ENCODE measurements at regions not wholly inside any gene's neighbourhood (a gene's known extent, or its start where the extent isn't known, plus 50 kb on each side); places are given as distances from the start of the nearest gene placed in this dataset.
A peak's percentile ranks its signal among the peaks of the same experiment; 100 is the strongest.
"Not testable (repeated sequence)": the region's sequence is repeated elsewhere in the genome, so short reads cannot be mapped to it uniquely, and the experiment has no call there.

DNA sequence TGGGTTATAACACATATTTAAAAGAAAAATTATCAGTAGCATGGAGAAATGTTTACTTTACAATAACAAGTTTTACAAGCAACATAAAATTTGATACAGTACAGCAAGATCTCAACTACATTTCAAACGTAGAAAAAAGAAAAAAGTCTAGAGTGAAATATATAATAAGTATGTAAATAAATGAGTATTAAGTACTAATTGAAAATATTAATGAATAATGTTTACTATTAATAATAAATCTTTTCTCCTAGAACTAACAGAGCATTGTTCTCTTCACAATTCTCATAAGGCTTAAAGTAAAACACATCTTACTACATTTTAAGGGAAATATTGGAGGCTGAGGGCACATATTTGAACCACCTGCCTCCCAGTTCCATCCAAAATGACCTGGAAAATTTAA lies 72.1 kb downstream of the TMEM212 start:
- no peak for DNase-seq

DNA sequence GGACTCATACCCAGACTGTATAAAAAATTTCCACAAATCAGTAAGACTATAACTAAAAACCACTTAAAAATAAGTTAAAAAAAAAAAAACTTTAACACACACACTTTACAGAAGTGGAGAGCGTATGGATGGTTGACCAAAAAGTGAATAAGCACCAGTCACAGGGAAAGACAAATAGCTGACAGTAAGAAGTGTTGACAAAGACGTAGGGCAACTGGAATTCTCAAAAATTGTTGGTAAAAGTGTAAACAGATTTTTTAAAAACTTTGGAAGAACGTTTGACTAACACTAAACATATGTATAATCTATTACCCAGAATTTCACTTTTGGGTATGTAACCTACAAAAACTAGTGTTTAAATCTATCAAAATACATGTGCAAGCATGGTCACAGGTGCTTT lies 73.7 kb downstream of the TMEM212 start:
- DNase-seq, result no peak

DNA sequence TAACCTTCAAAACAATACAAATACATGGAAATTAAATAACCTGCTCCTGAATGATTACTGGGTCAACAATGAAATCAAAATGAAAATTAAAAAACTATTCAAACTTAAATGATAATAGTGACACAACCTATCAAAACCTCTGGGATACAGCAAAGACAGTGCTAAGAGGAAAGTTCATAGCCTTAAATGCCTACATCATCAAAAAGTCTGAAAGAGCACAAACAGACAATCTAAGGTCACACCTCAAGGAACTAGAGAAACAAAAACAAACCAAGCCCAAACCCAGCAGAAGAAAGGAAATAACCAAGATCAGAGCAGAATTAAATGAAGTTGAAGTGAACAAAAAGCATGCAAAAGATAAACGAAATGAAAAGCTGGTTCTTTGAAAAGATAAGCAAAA lies 79.5 kb downstream of the TMEM212 start:
- DNase-seq, result not testable (repeated sequence)

DNA sequence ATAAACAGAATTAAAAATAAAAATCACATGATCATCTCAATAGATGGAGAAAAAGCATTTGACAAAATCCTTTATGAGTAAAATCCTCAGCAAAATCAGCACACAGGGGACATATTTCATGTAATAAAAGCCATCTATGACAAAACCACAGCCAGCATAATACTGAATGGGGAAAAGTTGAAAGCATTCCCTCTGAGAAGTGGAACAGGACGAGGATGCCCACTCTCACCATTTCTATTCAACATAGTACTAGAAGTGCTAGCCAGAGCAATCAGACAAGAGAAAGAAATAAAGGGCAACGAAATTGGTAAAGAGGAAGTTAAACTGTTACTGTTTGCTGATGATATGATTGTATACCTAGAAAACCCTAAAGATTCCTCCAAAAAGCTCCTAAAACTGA lies 80.5 kb downstream of the TMEM212 start:
- not testable (repeated sequence) for DNase-seq

DNA sequence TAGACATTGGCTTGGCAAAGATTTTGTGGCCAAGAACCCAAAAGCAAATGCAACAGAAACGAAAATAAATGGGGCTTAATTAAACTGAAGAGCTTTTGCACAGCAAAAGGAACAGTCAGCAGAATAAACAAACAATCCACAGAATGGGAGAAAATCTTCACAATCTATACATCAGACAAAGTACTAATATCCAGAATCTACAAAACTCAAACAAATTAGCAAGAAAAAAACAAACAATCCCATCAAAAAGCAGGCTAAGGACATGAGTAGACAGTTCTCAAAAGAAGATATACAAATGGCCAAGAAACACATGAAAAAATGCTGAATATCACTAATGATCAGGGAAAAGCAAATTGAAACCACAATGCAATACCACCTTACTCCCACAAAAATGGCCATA lies 81.7 kb downstream of the TMEM212 start:
- not testable (repeated sequence) for DNase-seq

DNA sequence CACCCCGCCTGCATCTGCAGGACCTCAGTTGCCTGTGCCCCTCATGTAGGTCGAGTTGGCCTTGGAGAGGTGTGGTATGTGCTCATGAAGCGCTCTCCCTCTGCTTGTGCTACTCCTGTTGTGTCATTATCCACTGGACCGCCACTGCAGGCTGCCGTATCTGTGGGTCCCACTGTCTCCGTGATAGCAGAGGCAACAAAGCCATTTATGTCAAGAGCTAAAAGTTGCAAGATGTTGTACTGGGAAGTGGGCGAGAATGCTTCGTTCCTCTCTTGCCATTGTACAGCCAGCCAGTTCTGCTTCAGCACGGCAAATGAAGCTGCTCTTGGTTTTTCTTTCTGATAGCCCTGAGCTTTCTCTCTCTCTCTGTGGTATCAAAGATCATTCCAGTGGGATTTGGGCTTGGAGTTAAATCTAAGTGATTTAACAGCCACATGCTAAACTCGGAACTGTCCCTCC lies 89.0 kb downstream of the TMEM212 start:
- DNase-seq, result no peak

DNA sequence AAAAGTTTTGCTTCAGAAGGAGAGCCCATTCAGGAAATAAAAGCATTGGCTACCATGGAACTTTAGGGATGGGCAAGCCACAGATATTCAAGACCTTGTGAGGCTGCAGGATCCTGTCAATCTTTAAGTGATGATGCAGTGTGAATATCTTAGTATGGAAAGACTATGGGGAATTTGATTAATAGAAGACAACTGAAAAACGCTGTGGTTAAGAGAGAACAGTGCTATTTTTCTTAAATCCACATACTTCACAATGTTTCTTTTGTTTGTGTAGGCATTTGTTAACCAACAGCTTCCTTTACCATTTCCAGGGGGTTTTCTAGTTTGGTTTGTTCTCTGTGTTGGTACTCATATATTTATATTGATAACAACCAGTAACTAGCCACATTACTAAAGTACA lies 90.3 kb downstream of the TMEM212 start:
- DNase-seq, result no peak

DNA sequence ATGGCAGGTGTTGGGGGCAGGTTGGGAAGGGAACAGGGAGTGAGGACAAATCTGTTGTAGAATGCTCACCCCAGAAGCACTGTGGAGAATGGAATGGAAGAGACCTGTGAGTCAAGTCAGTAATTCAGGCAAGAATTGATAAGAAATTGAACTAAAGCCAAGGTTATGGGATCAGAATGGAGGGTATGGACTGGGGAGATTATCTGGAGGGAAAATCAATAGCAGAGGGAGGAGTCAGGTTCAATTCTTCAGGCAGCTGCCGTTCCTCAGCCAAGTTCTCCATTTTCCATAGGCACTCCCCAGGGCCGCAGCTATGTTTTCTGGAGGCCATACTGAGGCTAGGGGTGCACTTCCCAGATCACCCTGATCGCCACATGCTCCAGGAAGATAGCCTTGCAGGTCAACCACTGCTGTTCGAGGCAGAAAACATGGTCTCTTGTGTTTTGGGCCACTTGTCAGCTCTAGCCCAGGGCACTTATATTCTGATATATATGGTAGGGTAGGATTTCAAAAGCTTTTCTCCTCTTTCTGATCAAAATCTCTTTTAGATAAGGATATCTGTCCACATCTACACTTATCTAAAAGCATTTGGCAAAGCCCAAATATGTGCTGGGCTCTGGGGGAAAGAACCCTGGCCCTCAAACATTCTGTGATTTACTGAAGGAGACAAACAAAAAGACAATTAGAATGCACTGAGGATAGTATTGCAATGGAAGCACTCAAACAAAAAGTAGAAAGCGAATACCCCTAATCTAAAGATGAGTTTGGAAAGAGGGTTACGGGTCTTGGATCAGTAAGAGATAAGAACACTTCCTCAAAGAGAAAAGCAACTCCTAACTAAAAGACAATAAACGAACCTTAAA lies 92.3 kb downstream of the TMEM212 start:
- DNase-seq, result no peak

DNA sequence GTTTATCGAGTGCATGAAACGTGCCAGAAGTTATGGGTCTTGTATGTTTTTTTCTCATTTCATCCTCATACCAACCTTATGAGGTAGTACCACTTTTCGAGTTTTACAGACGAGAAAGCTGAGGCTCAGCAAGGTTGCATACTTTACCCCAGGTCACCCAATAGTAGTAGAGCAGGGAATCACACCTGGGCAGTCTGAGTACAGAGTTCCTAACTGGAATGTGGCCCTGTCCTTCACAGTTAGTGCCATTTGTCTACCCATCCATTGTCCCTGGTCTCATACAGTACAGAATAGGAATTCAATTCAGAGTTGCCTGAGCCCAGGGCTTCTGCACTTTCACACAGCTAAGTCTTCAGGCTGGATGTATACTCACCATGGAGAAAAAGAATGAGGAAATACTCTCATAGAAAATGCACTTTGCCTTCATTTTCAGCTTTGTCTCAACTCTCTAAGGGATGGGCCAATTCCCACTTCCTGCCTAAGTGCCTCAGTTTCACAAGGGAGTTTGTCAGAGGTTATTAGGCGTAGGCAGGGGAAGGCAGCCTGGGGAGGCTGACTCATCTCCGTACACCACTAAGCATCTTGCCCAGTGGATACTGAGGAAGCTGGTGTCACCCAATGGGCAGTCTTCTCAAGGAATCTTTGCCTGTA lies 93.2 kb downstream of the TMEM212 start:
- peak in 1 of 2 donors; percentile 60 for DNase-seq

DNA sequence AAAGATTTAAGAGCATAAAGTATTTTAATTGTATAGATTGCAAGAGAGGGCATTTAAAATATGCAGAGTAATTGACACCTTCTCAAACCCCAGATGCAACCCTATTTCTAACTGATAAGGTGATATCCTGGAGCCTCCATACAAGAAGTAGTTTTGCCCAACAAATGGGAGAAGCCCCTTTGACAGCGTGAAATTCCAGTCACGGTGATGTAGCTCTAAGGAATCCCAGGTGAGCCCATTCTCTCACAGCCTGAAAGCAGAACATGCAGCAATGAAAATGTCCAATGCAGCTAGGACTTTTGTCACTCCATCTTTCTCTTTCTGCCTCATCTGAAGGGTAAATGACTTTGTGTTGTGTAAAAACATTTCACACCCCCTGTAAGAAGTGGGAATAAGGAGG lies 96.4 kb downstream of the TMEM212 start:
- DNase-seq, result no peak

DNA sequence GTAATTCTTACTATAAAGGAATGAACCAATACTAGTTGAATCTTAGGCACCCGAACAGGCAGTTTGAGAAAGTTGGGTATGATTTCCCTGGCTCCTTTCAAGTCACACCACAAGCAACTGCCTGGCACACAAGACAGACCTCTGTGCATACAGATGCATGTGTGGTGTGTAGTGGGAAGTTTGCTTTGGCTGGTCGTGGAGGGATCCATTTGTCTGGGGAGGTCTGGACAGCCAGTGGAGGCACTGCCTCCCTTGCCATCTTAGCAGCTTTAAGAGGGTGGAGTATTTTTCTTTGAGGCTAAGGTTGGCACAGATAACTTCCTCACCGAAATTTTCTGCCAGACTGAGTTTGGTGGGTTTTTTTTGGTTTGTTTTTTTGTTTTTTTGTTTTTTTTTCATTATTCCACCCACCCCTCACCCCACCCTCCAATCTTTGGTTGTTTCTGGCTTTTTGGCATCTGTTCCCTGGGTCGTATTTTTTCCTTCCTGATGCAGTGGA lies 97.1 kb downstream of the TMEM212 start:
- DNase-seq, result no peak

DNA sequence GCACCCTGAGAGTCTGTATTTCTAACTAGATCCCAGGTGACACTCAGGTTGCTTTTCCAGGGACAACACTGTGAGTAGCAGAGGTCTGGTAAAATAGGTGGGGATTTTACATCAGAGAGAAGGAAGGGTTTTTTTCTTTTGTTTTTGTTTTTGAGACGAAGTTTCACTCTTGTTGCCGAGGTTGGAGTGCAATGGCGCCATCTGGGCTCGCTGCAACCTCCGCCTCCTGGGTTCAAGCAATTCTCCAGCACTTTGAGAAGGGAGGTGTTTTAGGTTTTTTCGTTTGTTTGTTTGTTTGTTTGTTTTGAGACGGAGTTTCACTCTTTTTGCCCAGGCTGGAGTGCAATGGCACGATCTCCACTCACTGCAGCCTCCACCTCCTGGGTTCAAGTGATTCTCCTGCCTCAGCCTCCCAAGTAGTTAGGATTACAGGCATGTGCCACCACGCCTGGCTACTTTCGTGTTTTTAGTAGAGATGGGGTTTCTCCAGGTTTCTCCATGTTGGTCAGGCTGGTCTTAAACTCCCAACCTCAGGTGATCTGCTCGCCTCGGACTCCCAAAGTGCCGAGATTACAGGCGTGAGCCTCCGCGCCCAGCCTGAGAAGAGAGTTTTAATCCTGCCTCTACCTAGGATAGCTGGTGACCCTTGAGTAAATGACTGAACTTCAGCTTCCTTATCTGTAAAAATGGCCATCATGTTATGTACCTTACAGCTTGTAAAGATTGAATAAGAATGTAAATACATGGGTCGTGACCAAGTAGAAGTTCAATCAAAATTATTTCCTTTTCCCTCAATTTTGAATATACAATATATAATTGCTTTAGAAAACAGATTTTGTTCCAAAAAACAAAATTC lies 95.9 kb upstream of the FNDC3B start:
- DNase-seq, result no peak

DNA sequence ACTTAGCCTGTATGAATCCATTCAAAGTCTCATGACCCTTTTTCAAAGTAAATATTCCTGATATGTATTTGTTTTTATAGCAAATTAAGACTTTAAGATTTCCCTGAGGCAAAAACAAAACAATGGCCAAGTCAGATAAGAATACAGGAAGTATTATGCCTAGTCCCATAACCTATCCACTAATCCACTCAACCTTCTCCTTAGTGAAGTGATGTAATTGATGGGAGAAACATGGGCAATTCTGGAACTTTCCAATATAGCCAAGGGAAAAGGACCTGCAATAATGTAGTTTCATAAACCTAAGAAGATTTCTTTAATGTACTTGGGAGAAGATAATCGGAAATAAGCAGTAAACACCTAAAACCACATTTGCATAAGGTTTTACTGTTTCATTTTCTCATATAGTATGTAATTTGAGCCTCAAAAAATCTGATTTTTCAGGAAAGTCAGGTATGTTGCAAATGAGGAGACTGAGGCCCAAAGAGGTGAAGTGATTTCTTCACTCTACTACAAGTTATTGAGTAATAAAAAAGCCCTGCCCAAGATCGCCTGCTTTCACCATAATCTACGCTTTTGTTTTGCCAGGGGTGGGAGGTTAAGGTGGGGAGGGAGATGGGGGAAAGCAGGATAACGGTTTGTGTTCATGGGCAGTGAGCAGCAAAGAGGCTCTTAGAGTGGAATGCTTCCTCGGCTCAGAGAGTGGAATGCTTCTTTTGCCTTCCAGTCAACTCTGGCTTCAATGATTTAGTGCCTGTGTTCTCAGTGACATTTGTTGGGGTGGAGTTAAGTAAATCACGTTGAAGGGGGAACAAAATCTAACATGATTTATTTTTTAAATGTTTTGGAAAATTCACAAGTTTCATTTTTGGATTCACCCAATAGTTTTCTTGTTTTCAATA lies 95.0 kb upstream of the FNDC3B start:
- no peak for DNase-seq

DNA sequence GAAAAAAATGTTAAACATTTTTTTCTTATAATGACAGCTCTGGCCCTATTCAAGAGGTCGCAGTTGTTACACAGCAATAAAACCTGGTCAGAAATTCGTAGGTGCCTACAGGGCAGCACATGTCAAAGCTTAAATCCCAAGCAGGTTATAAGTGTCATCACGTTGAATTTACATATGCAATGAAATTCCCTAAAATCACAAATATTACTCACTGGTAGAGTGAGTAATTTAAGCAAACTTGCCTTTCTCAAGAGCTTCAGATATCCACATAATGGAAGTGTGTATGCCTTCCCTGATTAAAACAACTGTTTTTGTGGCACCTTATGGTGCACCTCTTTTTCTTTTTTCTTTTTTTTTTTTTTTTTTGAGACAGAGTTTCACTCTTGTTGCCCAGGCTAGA lies 90.7 kb upstream of the FNDC3B start:
- no peak for DNase-seq

DNA sequence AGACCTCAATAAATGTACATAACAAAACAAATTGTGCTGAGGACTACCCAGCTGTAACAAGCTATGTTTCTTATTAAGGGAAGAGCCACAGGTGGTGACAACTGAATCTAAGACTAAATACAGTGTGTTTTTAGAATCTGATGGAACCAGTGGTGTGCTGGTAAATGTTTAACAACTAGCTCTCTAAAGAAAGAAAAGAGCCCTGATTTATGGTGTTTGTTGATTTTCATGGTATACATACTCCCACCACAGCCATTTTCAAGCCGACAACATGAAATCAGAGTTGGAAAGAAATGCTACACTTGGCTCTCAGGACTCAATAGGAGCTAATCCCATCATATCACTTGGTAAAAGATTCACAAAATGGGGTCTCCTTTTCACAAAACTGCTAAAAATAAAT lies 89.8 kb upstream of the FNDC3B start:
- DNase-seq, result no peak

DNA sequence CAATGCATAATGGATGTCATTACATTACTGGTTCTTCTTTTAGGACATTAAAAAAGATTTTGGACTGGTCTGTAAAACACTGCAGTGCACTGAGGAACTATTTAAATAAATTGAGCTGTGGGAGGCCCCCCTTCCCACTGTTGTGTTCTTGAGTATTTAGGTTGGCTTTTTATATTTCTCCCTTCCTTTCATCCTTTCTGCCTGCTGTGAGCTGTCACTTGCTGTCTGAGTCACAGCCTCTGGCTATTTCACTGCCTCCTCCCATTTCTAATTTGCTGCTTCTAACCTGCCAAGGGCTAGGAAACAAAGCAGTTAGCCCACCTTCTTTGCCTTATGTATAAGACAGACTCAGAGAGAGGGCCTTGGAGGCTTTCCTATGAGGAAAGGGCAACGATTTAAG lies 89.0 kb upstream of the FNDC3B start:
- no peak for DNase-seq

DNA sequence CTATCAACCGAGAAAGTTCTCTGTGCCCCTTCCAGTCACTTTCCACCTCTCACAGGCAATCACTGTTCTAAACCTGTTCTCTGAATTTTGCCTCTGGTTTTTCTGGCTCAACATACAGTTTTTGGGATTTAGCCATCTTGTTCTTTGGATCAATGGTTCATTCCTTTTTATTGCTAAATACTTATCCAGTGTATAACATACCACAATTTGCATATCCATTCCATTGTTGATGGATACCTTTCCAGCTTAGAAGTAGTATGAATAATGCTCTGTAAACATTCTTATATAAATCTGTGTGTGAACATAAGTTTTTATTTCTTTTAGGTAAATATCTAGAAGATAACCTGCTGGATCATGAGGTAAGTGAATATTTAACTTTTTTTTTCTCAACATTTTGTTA lies 87.8 kb upstream of the FNDC3B start:
- no peak for DNase-seq

DNA sequence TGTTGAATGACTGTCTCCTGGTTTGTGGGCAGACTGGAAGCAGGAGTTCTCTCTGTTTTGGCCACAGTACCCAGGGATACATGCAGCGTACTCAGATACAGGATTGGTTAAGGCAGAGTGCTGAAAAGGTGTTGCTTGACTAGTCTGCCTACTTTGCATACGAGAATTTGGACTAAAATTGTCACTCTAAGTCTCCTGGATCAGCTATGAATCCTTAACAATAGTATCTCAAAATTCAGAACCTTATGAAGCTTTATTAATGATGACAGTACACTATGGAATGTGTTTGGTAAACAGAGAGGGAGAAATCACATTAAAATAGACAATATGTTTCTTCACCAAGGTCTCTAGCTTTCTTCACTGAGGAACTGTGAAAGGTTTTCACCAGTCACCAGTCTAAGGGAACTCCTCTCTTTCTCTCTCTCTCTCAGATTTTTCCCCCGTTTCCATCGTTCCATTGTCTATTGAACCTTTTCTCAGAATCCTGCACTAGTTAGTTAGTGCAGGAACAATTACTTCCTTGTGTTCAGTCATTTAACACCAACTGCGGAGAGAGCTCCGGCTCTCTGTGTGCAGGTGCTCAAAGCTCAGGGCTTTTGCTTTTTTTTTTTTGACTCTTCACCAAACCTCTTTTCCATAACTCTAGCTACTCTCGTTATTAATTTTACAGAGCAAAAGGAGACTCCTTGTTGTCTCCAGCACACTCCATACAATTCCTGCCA lies 85.9 kb upstream of the FNDC3B start:
- no peak for DNase-seq

DNA sequence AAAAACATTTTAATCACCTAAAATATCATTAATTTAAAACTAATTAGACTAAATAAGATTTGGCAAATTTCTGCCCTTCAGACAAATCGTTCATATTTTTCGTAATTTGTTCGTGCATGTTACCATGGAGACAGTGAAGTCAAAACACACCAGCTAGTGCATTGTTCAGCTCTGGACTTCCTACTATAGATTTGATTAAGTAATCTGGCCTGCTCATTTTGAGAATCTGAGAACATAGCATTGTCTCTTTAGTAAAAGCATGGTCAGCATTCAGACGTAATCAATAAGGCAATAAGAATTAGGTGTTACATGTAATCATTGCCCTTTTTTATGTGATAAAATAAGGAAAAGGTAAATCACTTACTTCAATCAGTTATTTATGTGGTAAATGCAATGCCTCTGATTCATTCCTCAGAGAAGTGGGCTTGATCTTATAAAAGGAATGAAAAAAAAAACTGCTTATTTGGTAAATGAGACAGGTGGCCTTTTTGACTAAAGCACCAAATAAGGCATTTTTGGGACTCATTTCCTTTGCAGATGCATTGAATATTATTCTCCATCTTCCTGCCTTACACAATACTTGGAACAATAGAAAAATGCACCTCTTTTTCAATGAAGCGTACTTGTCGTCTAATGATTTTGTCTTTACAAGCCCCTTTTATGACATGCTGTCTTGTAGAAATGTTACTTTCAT lies 84.5 kb upstream of the FNDC3B start:
- DNase-seq, result no peak

DNA sequence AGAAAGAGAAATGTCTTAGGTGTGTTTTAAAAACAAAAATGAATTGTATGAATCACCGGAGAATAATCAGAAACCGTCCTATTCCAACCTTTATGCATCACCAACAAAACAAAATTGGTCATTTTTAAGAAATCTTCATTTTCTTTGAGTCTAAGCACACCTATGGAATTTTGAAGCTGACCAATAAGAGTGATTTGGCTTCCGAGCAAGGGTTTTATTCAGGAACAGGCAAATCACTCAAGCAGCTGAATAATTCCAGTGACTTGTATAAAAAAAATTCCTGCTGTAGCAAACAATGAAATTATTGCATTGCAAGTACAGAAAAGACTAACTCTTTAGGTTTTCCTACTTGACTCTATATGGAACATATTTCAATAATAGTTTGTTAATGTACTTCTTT lies 83.8 kb upstream of the FNDC3B start:
- DNase-seq, result no peak

DNA sequence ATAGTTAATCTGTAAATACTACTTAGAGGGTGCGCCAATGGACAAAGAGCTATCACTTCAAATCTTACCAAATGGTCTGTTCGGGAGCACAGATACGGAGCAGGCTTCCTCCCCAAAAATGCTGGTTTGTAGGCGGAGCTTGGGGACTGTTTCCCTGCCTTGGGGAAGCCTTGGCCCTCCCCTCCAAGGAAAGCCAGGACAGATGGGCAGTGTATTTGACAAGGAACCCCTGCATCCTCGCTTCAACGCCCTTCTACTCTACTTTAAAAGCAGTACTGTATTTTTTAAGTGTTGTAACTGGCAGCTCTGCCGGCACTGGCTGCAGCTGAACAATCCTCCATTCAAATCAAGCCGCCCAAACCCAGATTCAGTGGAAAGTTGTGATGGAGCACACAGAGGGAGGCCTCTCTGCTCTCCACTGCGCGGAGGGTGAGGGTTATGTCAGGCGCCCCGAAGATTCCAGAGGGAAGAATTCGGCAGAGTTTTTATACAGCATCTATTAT lies 83.1 kb upstream of the FNDC3B start:
- DNase-seq, result no peak
